SK-N-SH (cell line): ENCODE measurements at regions not wholly inside any gene's neighbourhood (a gene's known extent, or its start where the extent isn't known, plus 50 kb on each side); places are given as distances from the start of the nearest gene placed in this dataset.
"Not testable (repeated sequence)": the region's sequence is repeated elsewhere in the genome, so short reads cannot be mapped to it uniquely, and the experiment has no call there.

Experiments used
- CTCF ChIA-PET: fragments of 300-600, 350-600 bp; formaldehyde crosslinking; extraction: SDS; loops from one replicate; lab custom pipeline; 2021; lab: Yijun Ruan, JAX
- POLR2A ChIA-PET: fragments of 350-600 bp; sonication (Branson Sonifier 250); formaldehyde crosslinking; extraction: SDS; loops from one replicate; lab custom pipeline; 2020; ENCODE audit warnings: antibody characterized with exemption, inconsistent platforms; lab: Yijun Ruan, JAX
- DNase-seq: peaks from one replicate; pipeline ENCODE4 v3.0.0; 2012
- H2AFZ ChIP-seq: fragments of 200-600 bp; sonication (generic); 2 replicates; pipeline ENCODE4 v1.8.1; 2016; ENCODE audit warnings: antibody characterized with exemption, mild to moderate bottlenecking, low read depth
- H3F3A ChIP-seq: fragments of 200-600 bp; sonication (generic); replicated peaks from 2 replicates; pipeline ENCODE3; 2016; ENCODE audit warnings: antibody characterized with exemption, mild to moderate bottlenecking; ENCODE audit not compliant: insufficient read depth
- H3K27ac ChIP-seq, 2 experiments: fragments of 200-500 bp in 1 of 2; fragments of 200-600 bp in 1 of 2; sonication (Bioruptor generic) in 1 of 2; sonication (generic), shearing (Covaris generic) in 1 of 2; 2 replicates each; pipeline versions ENCODE4 v1.5.1 to v1.6.1; 2014 to 2016; ENCODE audit warnings: low read depth in 2 of 2, inconsistent platforms in 1 of 2, low read length in 1 of 2, mild to moderate bottlenecking in 1 of 2, mixed read lengths in 1 of 2
- H3K27me3 ChIP-seq: fragments of 200-600 bp; sonication (generic), shearing (Covaris generic); 2 replicates; pipeline ENCODE4 v1.6.1; 2016; ENCODE audit warnings: mixed run types; ENCODE audit not compliant: insufficient read depth
- H3K36me3 ChIP-seq, 2 experiments: fragments of 200-500 bp in 1 of 2; fragments of 200-600 bp in 1 of 2; sonication (Bioruptor generic) in 1 of 2; sonication (generic) in 1 of 2; replicated peaks in 1 of 2; 2 replicates each; pipeline versions ENCODE3 to v1.5.1; 2014 to 2016; ENCODE audit warnings: low read length in 1 of 2, mild to moderate bottlenecking in 1 of 2; ENCODE audit not compliant: insufficient read depth in 2 of 2, control insufficient read depth in 1 of 2
- H3K4me1 ChIP-seq, 2 experiments: fragments of 200-500 bp in 1 of 2; fragments of 200-600 bp in 1 of 2; sonication (Bioruptor generic) in 1 of 2; sonication (generic), shearing (Covaris generic) in 1 of 2; 2 replicates each; pipeline versions ENCODE4 v1.5.1 to v1.6.1; 2014 to 2016; ENCODE audit warnings: low read depth in 1 of 2, low read length in 1 of 2, mixed run types in 1 of 2; ENCODE audit not compliant: insufficient read depth in 2 of 2, control insufficient read depth in 1 of 2
- H3K4me2 ChIP-seq: fragments of 200-600 bp; sonication (generic), shearing (Covaris generic); 2 replicates; pipeline ENCODE4 v1.6.1; 2017; ENCODE audit warnings: mixed run types
- H3K4me3 ChIP-seq, 2 experiments: fragments of 200-500 bp in 1 of 2; fragments of 200-600 bp in 1 of 2; sonication (Bioruptor generic) in 1 of 2; sonication (generic), shearing (Covaris generic) in 1 of 2; 2 replicates each; pipeline versions ENCODE4 v1.5.1 to v1.8.1; 2014 to 2016; ENCODE audit warnings: low read depth in 2 of 2, inconsistent platforms in 1 of 2, low read length in 1 of 2, mild to moderate bottlenecking in 1 of 2, mixed read lengths in 1 of 2, moderate library complexity in 1 of 2
- H3K79me2 ChIP-seq: fragments of 200-600 bp; sonication (generic); 2 replicates; pipeline ENCODE4 v1.8.1; 2017; ENCODE audit warnings: mild to moderate bottlenecking; ENCODE audit not compliant: insufficient read depth
- H3K9ac ChIP-seq: fragments of 200-600 bp; sonication (generic); 2 replicates; pipeline ENCODE4 v1.6.1; 2017; ENCODE audit warnings: mixed run types
- H3K9me2 ChIP-seq: fragments of 200-600 bp; sonication (generic); 2 replicates; pipeline ENCODE4 v1.6.1; 2017; ENCODE audit warnings: mixed run types
- H3K9me3 ChIP-seq: fragments of 200-600 bp; sonication (generic); 2 replicates; pipeline ENCODE4 v1.6.1; 2017; ENCODE audit warnings: mixed run types, mild to moderate bottlenecking, moderate library complexity
- H4K20me1 ChIP-seq: fragments of 200-600 bp; sonication (generic); 2 replicates; pipeline ENCODE4 v1.6.1; 2017; ENCODE audit warnings: mild to moderate bottlenecking, mixed run types; ENCODE audit not compliant: insufficient read depth
- CTCF ChIP-seq: fragments of 200-600 bp; sonication (generic); IDR thresholded peaks from 2 replicates; pipeline ENCODE4 v1.6.1; 2017; ENCODE audit warnings: antibody characterized with exemption, mild to moderate bottlenecking, moderate library complexity
- RAD21 ChIP-seq: IDR thresholded peaks from 2 replicates; pipeline ENCODE4 v1.6.1; 2012; ENCODE audit warnings: mild to moderate bottlenecking, low read length
- SMC3 ChIP-seq: IDR thresholded peaks from 2 replicates; pipeline ENCODE4 v1.6.1; 2012; ENCODE audit warnings: low read depth, low read length, improper control_type of control experiment
- WGBS: methylation state at CpG from one replicate; pipeline ENCODE4 v1.1.6; 2017; ENCODE audit warnings: low lambda C conversion rate; 5-methylcytosine and 5-hydroxymethylcytosine counted together

- CTCF ChIA-PET, POLR2A ChIA-PET, H3K4me1 ChIP-seq, H4K20me1 ChIP-seq, H2AFZ ChIP-seq, H3K9me3 ChIP-seq, H3K36me3 ChIP-seq, H3K4me2 ChIP-seq, H3K27ac ChIP-seq, DNase-seq, H3K4me3 ChIP-seq, H3K9me2 ChIP-seq, H3K79me2 ChIP-seq, H3K27me3 ChIP-seq, H3K9ac ChIP-seq, H3F3A ChIP-seq: not testable (repeated sequence)
- WGBS = no CpG with 5 or more reads among the region's 42 CpGs
Measured at GRCh38 chr13:18609371-18609770, 572.3 kb downstream of the TUBA3C start.

GRCh38 chr13:18608851-18609250 is 572.8 kb downstream of the TUBA3C start:
- H3K4me2 ChIP-seq, CTCF ChIA-PET, H3K79me2 ChIP-seq, H3F3A ChIP-seq, H3K4me3 ChIP-seq, H3K4me1 ChIP-seq, H3K36me3 ChIP-seq, H3K27me3 ChIP-seq, POLR2A ChIA-PET, H3K27ac ChIP-seq, H3K9me3 ChIP-seq, H2AFZ ChIP-seq, H3K9me2 ChIP-seq, H4K20me1 ChIP-seq, DNase-seq, H3K9ac ChIP-seq: not testable (repeated sequence)
- 60% methylated on average over 20 of the region's 40 CpGs for WGBS

GRCh38 chr13:18600366-18600765 is 581.3 kb downstream of the TUBA3C start:
- H2AFZ ChIP-seq, H3K27ac ChIP-seq, H3K9me2 ChIP-seq, CTCF ChIA-PET, H3K9me3 ChIP-seq, H3K9ac ChIP-seq, H3K79me2 ChIP-seq, H3F3A ChIP-seq, H3K27me3 ChIP-seq, H3K4me2 ChIP-seq, H3K4me1 ChIP-seq, H4K20me1 ChIP-seq, H3K36me3 ChIP-seq, POLR2A ChIA-PET, H3K4me3 ChIP-seq: not testable (repeated sequence)
- WGBS = no CpG with 5 or more reads among the region's 24 CpGs
- DNase-seq = peak; percentile 0

- H3F3A ChIP-seq, H3K27me3 ChIP-seq, CTCF ChIA-PET, H3K79me2 ChIP-seq, H3K4me2 ChIP-seq, H2AFZ ChIP-seq, H3K36me3 ChIP-seq, H3K4me1 ChIP-seq, H3K9ac ChIP-seq, H3K9me2 ChIP-seq, H3K27ac ChIP-seq, H4K20me1 ChIP-seq, POLR2A ChIA-PET, H3K9me3 ChIP-seq: not testable (repeated sequence)
- WGBS = no CpG with 5 or more reads among the region's 25 CpGs
- DNase-seq = peak; percentile 2
- TF ChIP-seq RAD21 (peak; percentile 46), CTCF (peak; percentile 52), SMC3 (peak; percentile 10; the same call in 1 of the 2 replicates)
- 0 out of 4 replicates have a peak overlapping the region, but pooled peaks of 1 of the 2 experiments have one; percentile 14 for H3K4me3 ChIP-seq
Measured at GRCh38 chr13:18599791-18600211, 581.8 kb downstream of the TUBA3C start.

GRCh38 chr13:18598543-18598942 is 583.1 kb downstream of the TUBA3C start:
- H3K36me3 ChIP-seq, H2AFZ ChIP-seq, H3K9ac ChIP-seq, DNase-seq, H3K4me2 ChIP-seq, POLR2A ChIA-PET, H3K4me3 ChIP-seq, H3K79me2 ChIP-seq, H4K20me1 ChIP-seq, H3K9me3 ChIP-seq, CTCF ChIA-PET, H3K27me3 ChIP-seq, H3F3A ChIP-seq, H3K9me2 ChIP-seq, H3K27ac ChIP-seq, H3K4me1 ChIP-seq: not testable (repeated sequence)
- 32% methylated on average over 6 of the region's 24 CpGs for WGBS

- H3K36me3 ChIP-seq, H3K4me3 ChIP-seq, H3K9ac ChIP-seq, H3K4me1 ChIP-seq, H3K27me3 ChIP-seq, H3K79me2 ChIP-seq, H3K27ac ChIP-seq, POLR2A ChIA-PET, H4K20me1 ChIP-seq, H2AFZ ChIP-seq, H3K4me2 ChIP-seq, H3F3A ChIP-seq, CTCF ChIA-PET, H3K9me2 ChIP-seq, H3K9me3 ChIP-seq: not testable (repeated sequence)
- 6% methylated on average over 3 of the region's 14 CpGs for WGBS
- peak; percentile 0 for DNase-seq
Measured at GRCh38 chr13:18597940-18598339, 583.7 kb downstream of the TUBA3C start.
